ENCODE measurements at regions not wholly inside any gene's neighbourhood (a gene's known extent, or its start where the extent isn't known, plus 50 kb on each side); places are given as distances from the start of the nearest gene placed in this dataset.

DNA sequence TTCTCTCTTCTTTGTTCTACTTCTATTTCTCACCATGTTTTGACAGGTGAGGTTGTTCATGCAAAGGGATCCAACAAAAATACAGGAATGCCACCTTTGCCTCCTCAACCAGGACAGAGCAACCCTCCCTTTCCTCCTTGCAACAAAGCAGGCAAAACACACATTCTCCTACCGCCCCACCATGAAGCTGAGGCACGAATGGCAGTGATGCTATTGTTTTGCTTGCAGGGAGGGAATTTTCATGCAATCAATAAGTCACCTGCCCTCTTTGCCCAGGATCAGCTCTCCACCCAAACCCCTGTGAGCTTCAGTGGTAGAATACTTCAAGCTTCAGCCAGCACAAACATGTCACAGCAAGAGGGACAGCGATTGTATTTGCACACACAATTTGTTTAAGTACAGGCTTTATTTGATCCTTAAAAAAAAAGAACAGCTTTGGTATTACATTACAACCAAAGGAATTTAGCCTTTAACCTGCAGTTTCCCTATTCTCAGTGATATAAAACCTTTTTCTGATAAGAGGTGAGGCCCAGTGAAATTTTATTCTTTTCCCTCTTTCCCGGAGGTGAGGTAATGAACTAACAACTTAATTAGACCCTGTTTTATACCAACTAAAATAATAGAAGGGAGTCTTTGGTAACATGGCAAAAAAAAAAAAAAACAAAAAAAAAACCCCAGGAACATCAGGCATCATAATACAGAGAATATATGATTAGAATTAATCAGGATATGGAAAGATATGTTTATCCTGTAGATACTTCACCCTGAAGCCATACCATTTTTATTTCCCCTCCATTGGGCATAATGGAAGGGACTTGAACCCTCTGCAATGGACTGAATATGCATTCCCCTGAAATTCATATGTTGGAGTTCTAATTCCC, 87.0 kb upstream of the EEA1 start:
- no peak for DNase-seq

DNA sequence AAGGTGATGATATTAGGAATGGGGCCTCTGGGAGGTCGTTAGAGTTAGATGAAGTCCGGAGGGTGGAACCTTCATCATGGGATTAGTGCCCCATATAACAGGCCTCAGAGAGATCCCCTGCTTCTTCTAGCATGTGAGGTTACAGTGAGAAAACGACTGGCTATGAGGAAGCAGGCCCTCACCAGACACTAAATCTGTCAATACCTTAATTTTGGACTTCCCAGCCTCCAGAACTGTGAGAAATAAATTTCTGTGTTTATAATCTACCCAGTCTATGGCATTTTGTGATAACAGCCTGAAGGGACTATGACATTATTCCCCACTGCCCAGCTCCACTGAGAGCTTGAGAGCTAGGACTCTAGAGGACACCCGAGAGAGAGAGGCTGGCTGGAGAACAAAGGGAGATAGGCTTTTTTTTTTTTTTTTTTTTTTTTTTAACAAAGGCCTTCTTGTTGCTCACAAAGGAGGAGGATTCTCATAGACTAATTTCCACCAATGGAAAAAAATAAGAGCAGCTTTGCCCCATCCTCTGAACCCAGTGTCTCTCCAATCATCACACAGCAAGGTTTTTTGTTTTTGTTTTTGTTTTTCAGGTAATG, 87.8 kb upstream of the EEA1 start:
- no peak for DNase-seq

DNA sequence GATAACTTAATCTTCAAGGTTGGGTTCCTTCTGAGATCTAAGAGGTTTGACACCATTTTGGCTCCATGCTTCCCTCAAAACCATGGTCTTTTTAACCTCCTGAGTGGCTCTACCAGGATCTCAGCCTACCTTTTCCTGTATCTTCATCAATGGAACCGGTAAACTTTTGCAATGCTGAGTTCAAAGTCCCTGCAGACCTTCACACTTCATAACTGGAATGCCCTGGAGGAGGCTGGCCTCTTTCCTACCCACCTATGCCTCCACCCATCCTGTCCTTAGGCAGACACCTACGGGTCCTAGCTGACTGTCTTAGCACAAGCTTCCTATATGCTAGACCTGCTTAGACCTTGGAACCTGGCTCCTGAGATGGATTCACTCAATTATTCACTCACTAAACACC, 89.5 kb upstream of the EEA1 start:
- DNase-seq = no peak

DNA sequence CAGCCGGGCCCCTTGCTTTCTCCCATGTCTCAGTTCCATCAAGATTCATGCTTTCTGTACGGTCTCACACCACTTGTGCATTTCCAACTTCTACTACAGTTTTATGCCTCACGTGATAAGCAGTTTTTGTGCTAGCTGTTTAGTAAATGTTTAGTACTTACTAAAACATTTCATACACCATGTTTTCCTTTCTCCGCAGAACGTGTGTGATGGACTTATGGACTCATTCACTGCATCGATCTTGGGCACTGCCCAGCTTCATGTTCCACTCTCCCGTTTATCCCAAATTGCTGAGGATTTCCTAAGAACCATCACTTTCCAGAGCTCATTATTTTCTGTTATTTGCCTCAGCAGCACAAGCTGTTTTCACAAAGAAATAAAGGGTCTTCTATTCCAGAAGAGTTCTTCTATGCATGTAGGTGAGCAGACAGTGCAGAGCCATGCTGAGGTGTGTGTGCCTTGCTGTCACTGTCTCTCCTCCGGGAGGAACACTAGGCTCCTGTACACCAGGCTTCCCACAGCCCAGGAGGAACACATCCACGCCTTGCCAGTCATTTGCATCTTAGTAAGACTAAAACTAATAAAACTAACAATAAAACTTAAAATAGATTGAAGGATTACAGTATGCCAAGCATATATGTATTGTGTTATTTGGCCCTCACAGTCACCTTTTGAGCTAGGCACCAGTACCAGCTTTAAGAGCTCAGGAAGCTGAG, 90.3 kb upstream of the EEA1 start:
- DNase-seq = no peak

DNA sequence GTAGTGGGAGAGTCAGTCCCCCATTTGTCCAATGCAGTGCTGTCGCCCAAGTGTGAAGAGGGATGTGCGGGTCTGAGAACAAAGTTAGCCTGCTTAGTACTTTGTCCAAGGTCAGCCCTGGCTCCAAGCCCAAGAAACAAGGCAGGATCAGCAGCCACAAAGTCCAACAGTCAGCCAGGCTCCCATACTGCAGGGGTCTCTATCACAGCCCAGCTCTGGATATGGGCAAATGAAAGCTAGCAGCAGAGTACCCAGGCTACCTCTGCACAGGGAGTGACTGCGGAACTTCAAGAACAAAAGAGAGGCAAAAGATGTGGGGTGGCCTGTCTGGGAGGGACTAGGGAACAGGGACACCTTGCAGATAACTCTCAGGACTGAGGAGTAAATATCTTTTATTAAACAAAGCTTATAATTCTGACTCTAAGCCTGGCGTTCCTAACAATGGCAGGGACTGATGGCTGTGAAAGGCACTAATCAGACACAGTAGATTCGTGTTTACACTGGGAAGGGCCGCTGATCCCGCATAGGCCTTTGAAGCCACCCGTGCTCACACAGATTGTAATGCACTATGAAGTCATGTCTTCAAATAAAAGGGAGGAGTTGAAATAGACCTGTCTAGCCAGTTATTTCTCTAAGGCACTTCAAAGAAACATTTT, 91.0 kb upstream of the EEA1 start:
- DNase-seq = no peak

DNA sequence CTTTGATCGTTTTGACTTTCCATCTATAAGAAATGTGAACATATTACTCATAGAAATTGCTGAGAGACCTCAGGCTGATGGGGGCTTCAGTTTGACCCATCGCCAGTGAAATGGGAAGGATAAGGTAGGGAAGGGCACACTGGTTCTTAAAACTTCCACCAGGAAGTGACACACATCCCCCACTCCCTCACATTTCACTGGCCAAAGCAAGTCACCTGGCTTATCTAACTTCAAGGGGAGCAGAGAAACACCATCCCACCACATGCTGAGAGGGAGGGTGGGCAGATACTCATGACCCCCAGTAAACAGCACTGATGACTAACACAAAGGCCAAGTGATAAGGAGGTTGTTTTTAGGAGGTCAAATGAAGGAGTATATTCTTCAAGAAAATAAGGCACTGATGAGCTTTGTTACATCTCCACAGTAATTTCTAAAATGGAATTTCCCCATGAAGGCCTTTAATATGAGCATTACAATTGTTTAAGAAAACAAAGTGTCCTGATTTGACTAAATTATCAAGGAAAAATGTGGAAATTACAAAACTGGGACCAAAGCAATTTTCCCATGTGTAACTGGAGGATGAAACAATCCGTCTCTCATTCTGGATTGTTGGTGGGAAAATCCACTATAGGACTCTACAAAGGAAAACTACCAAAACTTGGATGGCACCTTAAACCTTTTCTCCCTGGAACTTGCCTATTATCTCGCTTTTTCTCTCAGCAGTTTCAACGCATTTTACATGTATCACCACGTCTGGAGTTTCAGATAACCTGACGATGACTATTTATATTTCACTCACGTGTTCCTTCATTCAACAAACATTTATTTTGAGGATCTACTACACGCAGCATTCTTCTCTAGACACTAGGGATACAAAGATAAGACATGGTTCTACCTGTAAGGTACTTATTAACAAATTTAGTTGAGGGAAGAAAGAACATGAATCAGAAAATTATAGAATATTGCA, 91.8 kb upstream of the EEA1 start:
- DNase-seq = no peak

DNA sequence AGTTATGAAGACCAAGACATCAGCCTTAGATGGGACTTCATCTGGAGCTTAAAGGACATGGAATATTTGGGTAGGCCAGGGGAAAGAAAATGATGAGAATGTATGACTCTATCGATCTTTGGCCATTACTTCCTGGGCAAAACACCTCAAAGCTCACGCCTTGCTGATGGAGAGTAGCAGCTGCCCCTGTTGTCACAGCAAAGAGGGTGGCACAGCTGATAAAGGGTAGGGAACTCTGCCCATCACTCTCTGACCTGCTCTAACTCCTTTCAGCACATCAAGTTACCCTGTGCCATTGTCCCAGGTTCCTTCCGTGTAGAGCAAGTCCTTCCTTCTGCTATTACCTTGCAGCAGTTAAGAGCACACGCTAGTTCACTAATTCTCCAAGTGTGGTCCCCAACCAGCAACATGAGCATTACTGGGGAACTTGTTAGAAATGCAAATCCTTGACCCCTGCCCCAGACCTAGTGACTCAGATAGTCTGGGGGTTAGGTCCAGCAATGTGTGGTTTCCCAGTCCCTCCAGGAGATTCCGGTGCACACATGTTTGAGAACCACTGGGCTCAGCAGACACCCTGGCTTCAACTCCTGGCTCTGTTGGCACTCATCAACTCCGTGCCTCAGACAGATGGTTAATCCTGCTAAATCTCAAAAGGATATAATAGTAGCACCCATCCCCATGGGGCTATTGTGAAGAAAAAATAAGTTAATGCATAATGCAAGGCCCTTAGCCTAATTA, 93.7 kb upstream of the EEA1 start:
- DNase-seq = no peak

DNA sequence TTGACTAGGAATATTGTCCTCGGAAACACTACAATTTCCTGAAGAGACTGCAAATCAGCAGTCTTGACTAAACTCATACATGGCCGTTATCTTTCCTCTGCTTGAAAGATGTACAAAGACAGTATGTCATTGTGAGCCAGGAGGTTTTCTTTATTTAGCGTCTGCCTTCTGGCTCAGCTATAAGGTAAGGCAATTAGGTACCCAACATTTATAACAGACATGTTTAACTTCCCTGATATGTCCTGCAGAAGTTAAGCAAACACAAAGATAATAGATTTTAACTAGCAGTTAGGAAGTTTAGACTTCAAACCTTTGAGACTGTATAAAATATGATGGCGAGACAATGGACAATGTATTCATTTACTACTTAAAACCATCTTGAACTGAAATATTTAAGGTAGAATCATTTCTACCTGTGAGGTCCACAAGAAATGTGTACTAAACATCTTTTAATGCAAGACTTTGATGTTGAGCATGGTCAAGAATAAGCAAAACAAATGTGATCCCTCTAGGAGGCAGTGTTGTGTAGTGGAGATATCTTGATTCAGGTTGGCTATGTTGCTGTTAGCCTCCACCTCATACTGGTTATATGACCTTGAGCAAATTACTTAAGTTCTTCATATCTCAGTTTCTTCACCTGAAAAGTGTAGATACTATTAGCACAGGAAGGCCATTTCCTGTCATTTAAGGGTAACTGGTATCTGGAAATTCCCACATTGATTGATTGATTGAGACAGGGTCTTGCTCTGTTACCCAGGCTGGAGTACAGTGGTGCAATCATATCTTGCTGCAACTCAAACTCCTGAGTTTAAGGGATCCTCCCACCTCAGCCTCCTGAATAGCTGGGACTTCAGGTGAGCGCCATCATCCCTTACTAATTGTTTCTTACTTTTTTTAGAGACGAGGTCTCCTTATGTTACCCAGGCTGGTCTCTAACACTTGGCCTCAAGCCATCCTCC, 96.3 kb upstream of the EEA1 start:
- DNase-seq = peak; percentile 34

DNA sequence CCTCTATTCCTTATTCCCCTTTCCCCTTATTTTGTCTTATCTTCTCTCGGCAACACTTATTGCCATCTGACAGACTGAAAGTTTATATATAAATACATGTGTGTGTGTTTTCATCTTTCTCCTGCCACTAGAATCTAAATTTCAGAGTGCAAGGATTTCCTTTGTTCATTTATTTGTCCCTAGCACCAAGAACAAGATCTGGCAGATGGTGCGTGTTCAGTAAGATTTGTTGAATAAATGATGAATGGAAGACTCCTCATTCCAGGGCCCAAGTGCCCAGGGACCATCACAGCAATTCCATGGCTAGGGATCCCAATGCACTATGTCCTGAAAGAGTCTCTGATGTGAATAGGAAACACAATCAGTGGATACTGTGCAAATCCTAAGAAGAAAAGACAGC, 97.9 kb upstream of the EEA1 start:
- DNase-seq = no peak

DNA sequence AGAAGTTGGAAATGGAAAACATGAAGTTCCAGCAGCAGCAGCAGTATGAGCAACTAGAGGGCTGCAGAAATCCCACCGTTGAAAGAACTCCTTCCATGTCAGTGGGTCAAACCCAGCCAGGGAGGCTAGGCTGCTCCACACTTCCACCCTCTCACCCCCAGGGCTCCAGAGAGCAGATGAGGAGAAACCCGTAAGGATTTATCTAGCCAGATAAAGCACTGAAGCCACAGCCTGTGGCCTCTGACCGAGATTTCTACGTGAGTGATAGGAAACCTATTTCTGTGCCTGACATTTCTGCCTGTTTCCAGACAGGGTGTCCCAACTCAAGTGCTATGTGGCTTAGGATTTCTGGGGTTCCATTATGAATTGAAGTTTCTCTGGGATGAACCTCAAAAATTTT, 100.0 kb upstream of the EEA1 start:
- no peak for DNase-seq

DNA sequence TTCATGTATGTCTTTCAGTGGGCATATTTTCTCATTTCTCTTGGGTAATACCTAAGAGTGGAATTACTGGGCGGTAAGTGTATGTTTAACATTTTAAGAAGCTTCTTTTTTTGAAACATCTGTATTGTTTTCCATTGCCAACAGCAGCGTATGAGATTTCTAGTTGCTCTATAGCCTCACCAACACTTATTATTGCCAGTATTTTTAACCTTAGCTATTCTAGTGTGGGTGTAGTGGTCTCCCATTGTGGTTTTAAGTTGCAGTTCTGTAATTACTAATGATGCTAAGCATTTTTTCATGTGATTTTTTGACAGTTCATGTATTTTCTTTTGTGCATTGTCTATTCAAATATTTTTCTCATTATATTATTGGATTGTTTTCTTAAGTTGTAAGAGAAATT, 101.9 kb upstream of the EEA1 start:
- no peak for DNase-seq

DNA sequence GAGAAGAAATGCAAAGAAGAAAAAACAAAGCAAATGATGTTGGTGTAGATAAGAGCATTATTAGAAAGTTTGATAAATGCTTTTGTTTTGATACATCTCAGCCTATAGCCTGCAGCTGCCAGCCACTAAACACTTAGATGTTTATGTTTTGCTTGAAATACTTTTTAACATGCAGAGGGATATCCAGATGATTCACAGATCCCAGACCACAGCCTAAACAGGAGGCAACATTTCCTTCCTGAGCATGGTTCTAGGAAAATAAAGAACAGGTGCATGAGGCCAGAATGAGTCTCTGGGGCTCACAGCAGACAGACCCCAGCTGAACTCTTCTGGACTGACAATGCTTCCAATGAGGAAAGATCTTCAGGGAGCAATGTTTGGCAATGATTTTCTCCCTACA, 103.7 kb upstream of the EEA1 start:
- no peak for DNase-seq

DNA sequence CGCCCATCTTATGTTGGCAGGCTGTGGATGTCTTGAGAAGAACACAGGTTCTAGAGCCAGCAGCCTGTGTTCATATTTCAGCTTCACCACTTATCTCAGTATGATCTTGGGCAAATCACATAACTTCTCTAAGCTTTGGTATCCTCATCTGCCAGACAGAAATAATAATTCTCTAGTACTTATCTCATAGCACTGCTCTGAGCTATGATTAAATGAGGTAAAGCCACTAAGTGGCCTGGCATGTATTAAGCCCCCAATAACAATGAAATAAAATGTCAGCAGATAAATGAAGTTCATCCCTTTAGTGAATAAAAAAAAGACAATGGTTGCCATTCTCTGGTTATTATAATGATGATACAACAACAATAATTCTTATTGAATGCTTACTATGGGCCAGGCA, 104.9 kb upstream of the EEA1 start:
- no peak for DNase-seq

DNA sequence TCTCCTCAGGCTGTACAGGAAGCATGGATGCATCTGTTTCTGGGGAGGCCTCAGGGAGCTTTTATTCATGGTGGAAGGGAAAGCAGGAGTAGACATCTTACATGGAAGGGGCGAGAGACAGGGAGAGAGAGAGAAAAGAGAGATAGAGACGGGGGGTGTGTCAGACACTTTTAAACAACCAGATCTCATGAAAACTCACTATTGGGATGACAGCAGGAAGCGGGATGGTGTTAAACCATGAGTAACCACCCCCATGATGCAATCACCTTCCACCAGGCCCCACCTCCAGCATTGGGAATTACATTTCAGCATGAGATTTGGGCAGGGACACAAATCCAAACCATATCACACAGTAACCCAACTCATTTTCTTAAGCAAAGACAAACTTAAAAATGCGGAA, 110.0 kb upstream of the EEA1 start:
- DNase-seq = no peak

DNA sequence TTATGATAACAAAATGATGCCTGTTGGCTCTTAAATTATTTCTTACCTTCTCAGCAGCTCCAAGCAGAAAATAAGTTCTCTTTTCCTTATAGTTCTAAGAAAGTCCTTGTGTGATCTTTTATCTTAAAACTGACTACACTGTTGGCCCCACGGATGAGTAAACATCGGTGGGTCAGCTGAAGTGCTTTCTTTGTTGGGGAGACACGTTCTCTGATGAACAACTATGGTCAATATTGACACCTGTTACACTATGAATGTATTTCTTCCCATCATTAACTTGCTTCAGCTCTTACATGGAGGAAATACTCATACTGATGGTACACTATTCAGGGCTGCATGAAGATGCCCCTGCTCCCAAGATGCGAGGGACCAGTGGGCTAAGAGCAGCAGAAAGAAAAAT, 110.8 kb upstream of the EEA1 start:
- no peak for DNase-seq

DNA sequence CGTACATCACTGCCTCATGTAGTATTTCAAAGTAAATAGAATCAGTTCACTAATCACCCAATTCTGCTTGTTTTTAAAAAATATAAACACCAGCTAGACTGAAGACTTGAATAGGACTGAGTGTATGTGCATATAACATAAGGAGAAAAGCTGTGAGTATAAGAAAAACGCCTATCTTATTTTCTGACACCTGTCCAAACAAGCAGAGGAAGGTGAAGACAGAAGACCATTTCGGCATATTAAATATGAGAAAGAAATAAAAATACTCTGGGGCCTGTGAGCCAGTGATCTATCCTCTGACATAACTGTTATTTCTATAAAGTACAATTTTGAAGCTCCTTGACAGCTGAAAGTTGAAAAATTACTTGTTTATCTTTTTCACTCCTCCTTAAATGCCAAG, 111.3 kb upstream of the EEA1 start:
- no peak for DNase-seq

DNA sequence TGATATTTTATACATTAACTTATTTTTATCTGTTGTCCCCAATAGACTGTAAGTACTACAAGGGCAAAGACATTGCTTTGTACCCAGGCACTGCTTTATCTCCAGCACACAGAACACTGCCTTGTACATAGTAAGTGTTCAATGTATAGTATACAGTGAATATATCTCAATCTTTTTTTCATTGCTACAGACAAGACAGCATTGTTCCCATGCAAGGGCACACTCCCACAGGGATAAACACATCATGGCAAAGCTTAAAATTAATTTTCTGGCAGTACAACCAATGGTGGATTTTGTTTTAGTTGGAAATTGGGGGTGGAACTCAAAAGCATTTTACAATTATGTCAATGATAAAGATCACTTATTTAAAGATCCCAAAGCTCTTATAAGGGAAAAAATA, 112.3 kb upstream of the EEA1 start:
- DNase-seq = no peak

DNA sequence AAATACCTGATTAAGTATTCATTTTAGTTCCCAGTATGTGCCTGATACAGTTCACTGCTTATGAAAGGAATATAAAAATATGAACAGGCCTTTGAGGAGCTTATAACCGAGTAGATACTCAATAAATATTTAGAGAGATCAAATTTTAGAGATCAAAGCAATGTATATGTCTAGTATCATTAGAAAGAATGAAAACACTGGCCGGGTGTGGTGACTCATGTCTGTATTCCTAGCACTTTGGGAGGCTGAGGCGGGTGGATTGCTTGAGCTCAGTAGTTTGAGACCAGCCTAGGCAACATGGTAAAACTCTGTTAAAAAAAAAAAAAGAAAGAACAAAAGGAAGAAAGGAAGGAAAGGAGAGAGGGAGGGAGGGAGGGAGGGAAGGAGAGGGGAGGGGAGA, 113.2 kb upstream of the EEA1 start:
- DNase-seq = no peak

DNA sequence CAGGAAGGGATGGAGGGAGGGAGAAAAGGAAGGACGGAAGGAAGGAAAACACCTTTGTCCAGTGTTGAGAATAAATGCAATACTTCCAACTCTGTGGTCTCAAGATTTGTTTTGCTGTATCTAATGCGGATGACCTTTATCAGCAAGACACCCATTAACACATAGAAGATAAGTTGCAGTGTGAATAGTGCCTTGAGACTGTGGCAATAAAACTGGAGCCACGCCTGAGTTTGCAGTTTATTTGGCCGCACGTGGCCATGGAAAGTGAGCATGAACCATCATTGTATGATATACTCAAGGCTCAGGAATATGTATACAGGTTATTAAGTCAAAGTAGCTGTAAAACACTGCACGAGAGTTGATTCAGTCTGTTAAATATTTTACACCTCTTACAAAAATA, 113.6 kb upstream of the EEA1 start:
- DNase-seq = no peak

DNA sequence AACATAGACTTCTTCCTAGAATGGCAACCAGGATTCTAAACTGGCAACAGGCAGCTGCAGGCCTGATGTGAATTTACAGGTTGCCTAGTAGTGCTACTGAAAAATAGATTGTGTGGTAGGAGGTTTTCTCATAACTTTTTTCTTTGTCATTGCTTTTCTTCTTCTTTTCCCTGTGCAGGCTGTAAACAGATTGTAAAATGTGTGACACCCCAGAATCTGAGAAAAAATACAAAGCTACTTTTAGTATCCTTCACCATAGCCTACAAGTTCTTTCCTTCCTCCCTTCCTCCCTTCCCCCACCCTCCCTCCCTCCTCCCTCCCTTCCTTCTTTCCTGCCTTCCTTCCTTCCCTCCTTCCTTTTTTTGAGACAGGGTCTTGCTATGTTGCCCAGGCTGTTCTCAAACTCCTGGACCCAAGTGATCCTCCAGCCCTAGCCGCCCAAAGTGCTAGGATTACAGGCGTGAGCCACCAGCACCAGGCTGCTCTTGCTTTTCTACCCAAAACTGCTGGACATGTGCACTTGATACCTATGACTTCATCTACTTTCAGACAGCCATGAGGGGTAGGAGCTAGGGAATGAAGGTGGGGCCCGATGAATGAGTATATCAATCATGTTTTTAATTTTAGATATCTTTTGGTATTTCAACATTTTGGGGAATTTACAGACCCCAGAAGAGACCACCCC, 114.2 kb upstream of the EEA1 start:
- DNase-seq = no peak
